ENCODE measurements at regions not wholly inside any gene's neighbourhood (a gene's known extent, or its start where the extent isn't known, plus 50 kb on each side); places are given as distances from the start of the nearest gene placed in this dataset.
"Not testable (repeated sequence)": the region's sequence is repeated elsewhere in the genome, so short reads cannot be mapped to it uniquely, and the experiment has no call there.

GRCh38 chr13:100954430-100955305, 280.1 kb upstream of the TMTC4 start:
- Mint-ChIP-seq H3K36me3 (ENCODE audit: low read depth) (no peaks in the 10 kb centered on the region), H3K27ac (no peak overlapping the region), H3K4me3 (no peak overlapping the region), H3K27me3 (ENCODE audit: low read depth) (no peaks in the 10 kb centered on the region), H3K9me3 (no peaks in the 10 kb centered on the region), H3K4me1 (ENCODE audit: low read depth) (no peaks in the 10 kb centered on the region)

- Mint-ChIP-seq H3K27ac (no peak overlapping the region), H3K4me3 (no peak overlapping the region), H3K4me1 (ENCODE audit: low read depth) (no peaks in the 10 kb centered on the region), H3K9me3 (no peaks in the 10 kb centered on the region), H3K36me3 (ENCODE audit: low read depth) (no peaks in the 10 kb centered on the region), H3K27me3 (ENCODE audit: low read depth) (no peaks in the 10 kb centered on the region)
Observed at GRCh38 chr13:100951016-100951415, 276.4 kb upstream of the TMTC4 start.

GRCh38 chr13:100948937-100949336, 274.3 kb upstream of the TMTC4 start:
- not testable (repeated sequence) for H3K9me3 Mint-ChIP-seq; H3K4me1 Mint-ChIP-seq (ENCODE audit: low read depth); H3K27ac Mint-ChIP-seq; H3K4me3 Mint-ChIP-seq; H3K27me3 Mint-ChIP-seq (ENCODE audit: low read depth); H3K36me3 Mint-ChIP-seq (ENCODE audit: low read depth)

GRCh38 chr13:100946588-100946987, 272.0 kb upstream of the TMTC4 start:
- no peaks in the 10 kb centered on the region for H3K9me3 Mint-ChIP-seq

GRCh38 chr13:100944791-100945345, 270.3 kb upstream of the TMTC4 start:
- Mint-ChIP-seq H3K27me3 (ENCODE audit: low read depth) (no peaks in the 10 kb centered on the region), H3K4me3 (no peak overlapping the region), H3K27ac (no peak overlapping the region), H3K36me3 (ENCODE audit: low read depth) (no peaks in the 10 kb centered on the region), H3K4me1 (ENCODE audit: low read depth) (no peaks in the 10 kb centered on the region), H3K9me3 (no peaks in the 10 kb centered on the region)

More at GRCh38 chr13:100946588-100946987, 272.0 kb upstream of the TMTC4 start:
- Mint-ChIP-seq H3K4me3 (no peak overlapping the region), H3K27me3 (ENCODE audit: low read depth) (no peaks in the 10 kb centered on the region), H3K4me1 (ENCODE audit: low read depth) (no peaks in the 10 kb centered on the region), H3K27ac (no peak overlapping the region), H3K36me3 (ENCODE audit: low read depth) (no peaks in the 10 kb centered on the region)

GRCh38 chr13:100942742-100943141, 268.1 kb upstream of the TMTC4 start:
- Mint-ChIP-seq H3K9me3 (no peaks in the 10 kb centered on the region), H3K4me1 (ENCODE audit: low read depth) (no peaks in the 10 kb centered on the region), H3K27ac (no peak overlapping the region), H3K36me3 (ENCODE audit: low read depth) (no peaks in the 10 kb centered on the region), H3K4me3 (no peak overlapping the region), H3K27me3 (ENCODE audit: low read depth) (no peaks in the 10 kb centered on the region)

- Mint-ChIP-seq H3K4me3 (no peak overlapping the region), H3K27me3 (ENCODE audit: low read depth) (no peaks in the 10 kb centered on the region), H3K9me3 (no peaks in the 10 kb centered on the region), H3K36me3 (ENCODE audit: low read depth) (no peaks in the 10 kb centered on the region), H3K4me1 (ENCODE audit: low read depth) (no peaks in the 10 kb centered on the region), H3K27ac (no peak overlapping the region)
Observed at GRCh38 chr13:100941377-100942368, 267.1 kb upstream of the TMTC4 start.

GRCh38 chr13:100940658-100941057, 266.1 kb upstream of the TMTC4 start:
- H3K4me3 Mint-ChIP-seq, result no peak overlapping the region
- no peak overlapping the region for H3K27ac Mint-ChIP-seq
- H3K36me3 Mint-ChIP-seq (ENCODE audit: low read depth), result no peaks in the 10 kb centered on the region
- H3K9me3 Mint-ChIP-seq, result no peaks in the 10 kb centered on the region
- H3K27me3 Mint-ChIP-seq (ENCODE audit: low read depth), result peaks cover 2% of the 10 kb centered on the region
- no peaks in the 10 kb centered on the region for H3K4me1 Mint-ChIP-seq (ENCODE audit: low read depth)

- Mint-ChIP-seq H3K27ac (no peak overlapping the region), H3K9me3 (no peaks in the 10 kb centered on the region), H3K4me3 (no peak overlapping the region), H3K36me3 (ENCODE audit: low read depth) (no peaks in the 10 kb centered on the region), H3K4me1 (ENCODE audit: low read depth) (no peaks in the 10 kb centered on the region), H3K27me3 (ENCODE audit: low read depth) (peaks cover 8% of the 10 kb centered on the region)
Observed at GRCh38 chr13:100933841-100934240, 259.2 kb upstream of the TMTC4 start.

- Mint-ChIP-seq H3K4me3 (no peak overlapping the region), H3K4me1 (ENCODE audit: low read depth) (no peaks in the 10 kb centered on the region), H3K36me3 (ENCODE audit: low read depth) (no peaks in the 10 kb centered on the region), H3K27ac (no peak overlapping the region), H3K27me3 (ENCODE audit: low read depth) (no peaks in the 10 kb centered on the region), H3K9me3 (no peaks in the 10 kb centered on the region)
Observed at GRCh38 chr13:100922599-100922998, 248.0 kb upstream of the TMTC4 start.

GRCh38 chr13:100921139-100921538, 246.5 kb upstream of the TMTC4 start:
- Mint-ChIP-seq H3K9me3 (no peaks in the 10 kb centered on the region), H3K27ac (no peak overlapping the region), H3K27me3 (ENCODE audit: low read depth) (no peaks in the 10 kb centered on the region), H3K4me3 (no peak overlapping the region), H3K36me3 (ENCODE audit: low read depth) (no peaks in the 10 kb centered on the region), H3K4me1 (ENCODE audit: low read depth) (no peaks in the 10 kb centered on the region)

- no peaks in the 10 kb centered on the region for H3K4me1 Mint-ChIP-seq (ENCODE audit: low read depth)
- H3K36me3 Mint-ChIP-seq (ENCODE audit: low read depth), result no peaks in the 10 kb centered on the region
- no peak overlapping the region for H3K4me3 Mint-ChIP-seq
- H3K27ac Mint-ChIP-seq, result no peak overlapping the region
- no peaks in the 10 kb centered on the region for H3K9me3 Mint-ChIP-seq
- no peaks in the 10 kb centered on the region for H3K27me3 Mint-ChIP-seq (ENCODE audit: low read depth)
Observed at GRCh38 chr13:100917011-100917410, 242.4 kb upstream of the TMTC4 start.

GRCh38 chr13:100913143-100913542, 238.5 kb upstream of the TMTC4 start:
- H3K27me3 Mint-ChIP-seq (ENCODE audit: low read depth), result peaks cover 2% of the 10 kb centered on the region
- no peaks in the 10 kb centered on the region for H3K4me1 Mint-ChIP-seq (ENCODE audit: low read depth)
- no peaks in the 10 kb centered on the region for H3K36me3 Mint-ChIP-seq (ENCODE audit: low read depth)
- no peak overlapping the region for H3K27ac Mint-ChIP-seq
- no peaks in the 10 kb centered on the region for H3K9me3 Mint-ChIP-seq
- H3K4me3 Mint-ChIP-seq, result no peak overlapping the region

- Mint-ChIP-seq H3K36me3 (ENCODE audit: low read depth) (no peaks in the 10 kb centered on the region), H3K27ac (no peak overlapping the region), H3K4me1 (ENCODE audit: low read depth) (no peaks in the 10 kb centered on the region), H3K9me3 (no peaks in the 10 kb centered on the region), H3K27me3 (ENCODE audit: low read depth) (peaks cover 5% of the 10 kb centered on the region), H3K4me3 (no peak overlapping the region)
Observed at GRCh38 chr13:100904293-100904976, 229.8 kb upstream of the TMTC4 start.

All from T-helper 1 cell treated with Interleukin-12 subunit alpha and Interleukin-12 subunit beta and Interleukin-4 antibody, amounts not matched to agents 30 μg/mL and 1 μg/mL, for 36 hours (primary cell).